Suprapubic skin (tissue), 4 donors: ENCODE measurements at regions not wholly inside any gene's neighbourhood (a gene's known extent, or its start where the extent isn't known, plus 50 kb on each side); places are given as distances from the start of the nearest gene placed in this dataset.

Experiments
- CTCF ChIP-seq, 2 donors: fragments of 200-600 bp in 1 of 2; fragments of 450-650 bp in 1 of 2; sonication (generic) in 1 of 2; IDR thresholded peaks; one replicate each; pipeline ENCODE4 v1.5.1; 2016 to 2019; ENCODE audit warnings: antibody characterized with exemption in 2 of 2, mild to moderate bottlenecking in 1 of 2, moderate library complexity in 1 of 2
- EP300 ChIP-seq: sonication (generic); formaldehyde crosslinking; IDR thresholded peaks from one replicate; pipeline ENCODE4 v1.6.1; 2017; ENCODE audit warnings: antibody characterized with exemption
- POLR2A ChIP-seq, 2 donors: fragments of 450-650 bp; IDR thresholded peaks; one replicate each; pipeline ENCODE4 v1.6.1; 2017; ENCODE audit warnings: antibody characterized with exemption in 2 of 2, mild to moderate bottlenecking in 2 of 2, moderate library complexity in 2 of 2
- POLR2AphosphoS5 ChIP-seq, 3 donors: sonication (generic); formaldehyde crosslinking; IDR thresholded peaks; one replicate each; pipeline ENCODE4 v1.6.1; 2017; ENCODE audit warnings: antibody characterized with exemption in 3 of 3

GRCh38 chrX:85666471-85666870 lies 287.0 kb upstream of the POF1B start:
- no peak for TF ChIP-seq CTCF (IDR thresholded peaks at IDR 0.05)
- TF ChIP-seq EP300: no peak
- TF ChIP-seq POLR2AphosphoS5 (IDR thresholded peaks at IDR 0.05): no peak
- TF ChIP-seq POLR2A (IDR thresholded peaks at IDR 0.05): no peak
